Ovary (tissue), 7 donors: ENCODE measurements at regions not wholly inside any gene's neighbourhood (a gene's known extent, or its start where the extent isn't known, plus 50 kb on each side); places are given as distances from the start of the nearest gene placed in this dataset.

Experiments
- DNase-seq, 5 donors: peaks; one replicate each; pipeline ENCODE4 v3.0.0-alpha.2; 2019 to 2020
- H3K27ac ChIP-seq, 2 donors: fragments of 200-600 bp; one replicate each; pipeline versions ENCODE4 v1.5.1 to v1.8.0; 2019 to 2022
- H3K27me3 ChIP-seq: fragments of 200-600 bp; one replicate; pipeline ENCODE4 v1.8.0; 2022
- H3K36me3 ChIP-seq: fragments of 200-600 bp; sonication (generic); one replicate; pipeline ENCODE4 v1.5.1; 2019
- H3K4me1 ChIP-seq: one replicate; pipeline ENCODE4 v1.8.1; 2013; ENCODE audit warnings: mild to moderate bottlenecking, moderate library complexity; ENCODE audit not compliant: insufficient read depth
- H3K4me3 ChIP-seq: fragments of 200-600 bp; sonication (generic); one replicate; pipeline ENCODE4 v1.5.1; 2017
- H3K9me3 ChIP-seq, 2 donors: fragments of 200-600 bp in 1 of 2; sonication (generic) in 1 of 2; one replicate each; pipeline versions ENCODE4 v1.5.1 to v1.8.1; 2013 to 2019; ENCODE audit warnings: mild to moderate bottlenecking in 1 of 2, moderate library complexity in 1 of 2
- CTCF ChIP-seq, 3 donors: fragments of 450-650 bp in 2 of 3; fragments of 200-600 bp in 1 of 3; IDR thresholded peaks; one replicate each; pipeline versions ENCODE4 v1.5.1 to v1.8.0; 2016 to 2022; ENCODE audit warnings: antibody characterized with exemption in 3 of 3, mild to moderate bottlenecking in 1 of 3
- EP300 ChIP-seq: sonication (generic); formaldehyde crosslinking; IDR thresholded peaks from one replicate; pipeline ENCODE4 v1.6.1; 2017; ENCODE audit warnings: antibody characterized with exemption
- POLR2A ChIP-seq: fragments of 450-650 bp; IDR thresholded peaks from one replicate; pipeline ENCODE4 v1.6.1; 2017; ENCODE audit warnings: antibody characterized with exemption, mild to moderate bottlenecking, moderate library complexity
- WGBS, 3 donors: extraction: QIAGEN DNeasy Blood & Tissue Kit in 1 of 3; methylation state at CpG; one replicate each; pipeline versions ENCODE4 v1.1.5 to v1.1.7; 2013 to 2017; 5-methylcytosine and 5-hydroxymethylcytosine counted together
- intact Hi-C, 4 donors: fragments of 100-400 bp; cut with DNase I; formaldehyde crosslinking; loops; one replicate each; pipeline versions ENCODE4 v1.11.0 to v1.15.1; 2022 to 2023
- donor health status: DM: no; HTN: no; CAD: no; lungs with moderate emphysema.
- donor health status: DM: no; HTN: no; CAD: no.
- donor health status: Bipolar disorder and iron deficiency.
- donor health status: DM: no; HTN: no; CAD: no.
- donor health status: DM: yes; HTN: yes; CAD: no.

GRCh38 chr18:22687892-22688680, 245.0 kb upstream of the RBBP8 start:
- Histone ChIP-seq H3K4me3 (no peak overlapping the region), H3K36me3 (no peaks in the 10 kb centered on the region), H3K9me3 (no peaks in the 10 kb centered on the region), H3K4me1 (peaks cover under 1% of the 10 kb centered on the region), H3K27ac (no peak overlapping the region), H3K27me3 (no peaks in the 10 kb centered on the region)
- WGBS, 3 donors = 59 to 63% (median 60%) methylated on average over 3 of the region's 3 CpGs
- TF ChIP-seq POLR2A (no peak), EP300 (no peak), CTCF (IDR thresholded peaks at IDR 0.05) (no peak)
- no peak for DNase-seq
- intact Hi-C loops = no loop called here

- Histone ChIP-seq H3K4me3 (no peak overlapping the region), H3K9me3 (no peaks in the 10 kb centered on the region), H3K36me3 (no peaks in the 10 kb centered on the region), H3K27ac (no peak overlapping the region), H3K27me3 (no peaks in the 10 kb centered on the region), H3K4me1 (no peaks in the 10 kb centered on the region)
- 90 to 93% (median 91%) methylated on average over 4 of the region's 4 CpGs for WGBS, 3 donors
- DNase-seq = no peak
- TF ChIP-seq POLR2A (no peak), CTCF (IDR thresholded peaks at IDR 0.05) (no peak), EP300 (no peak)
- intact Hi-C loops = no loop called here
Measured at GRCh38 chr18:22688877-22689496, 244.1 kb upstream of the RBBP8 start.

- no peaks in the 10 kb centered on the region for H3K4me1 ChIP-seq
- intact Hi-C loops = no loop called here
- no peak for DNase-seq
- H3K27ac ChIP-seq = no peak overlapping the region
- TF ChIP-seq CTCF (IDR thresholded peaks at IDR 0.05) (no peak), POLR2A (no peak), EP300 (no peak)
- H3K4me3 ChIP-seq = no peak overlapping the region
- H3K9me3 ChIP-seq = no peaks in the 10 kb centered on the region
- H3K27me3 ChIP-seq = no peaks in the 10 kb centered on the region
- H3K36me3 ChIP-seq = no peaks in the 10 kb centered on the region
Measured at GRCh38 chr18:22689712-22690111, 243.4 kb upstream of the RBBP8 start.

GRCh38 chr18:22690556-22690955, 242.6 kb upstream of the RBBP8 start:
- Histone ChIP-seq H3K4me3 (no peak overlapping the region), H3K36me3 (no peaks in the 10 kb centered on the region), H3K9me3 (no peaks in the 10 kb centered on the region), H3K27ac (no peak overlapping the region), H3K4me1 (peaks cover 2% of the 10 kb centered on the region), H3K27me3 (no peaks in the 10 kb centered on the region)
- no peak for DNase-seq
- TF ChIP-seq POLR2A = no peak
- TF ChIP-seq CTCF (IDR thresholded peaks at IDR 0.05) = no peak
- TF ChIP-seq EP300 = no peak
- 91 to 95% (median 93%) methylated on average over 1 of the region's 1 CpG for WGBS, 3 donors
- intact Hi-C loops = no loop called here
